ENCODE measurements at regions not wholly inside any gene's neighbourhood (a gene's known extent, or its start where the extent isn't known, plus 50 kb on each side); places are given as distances from the start of the nearest gene placed in this dataset.

DNA sequence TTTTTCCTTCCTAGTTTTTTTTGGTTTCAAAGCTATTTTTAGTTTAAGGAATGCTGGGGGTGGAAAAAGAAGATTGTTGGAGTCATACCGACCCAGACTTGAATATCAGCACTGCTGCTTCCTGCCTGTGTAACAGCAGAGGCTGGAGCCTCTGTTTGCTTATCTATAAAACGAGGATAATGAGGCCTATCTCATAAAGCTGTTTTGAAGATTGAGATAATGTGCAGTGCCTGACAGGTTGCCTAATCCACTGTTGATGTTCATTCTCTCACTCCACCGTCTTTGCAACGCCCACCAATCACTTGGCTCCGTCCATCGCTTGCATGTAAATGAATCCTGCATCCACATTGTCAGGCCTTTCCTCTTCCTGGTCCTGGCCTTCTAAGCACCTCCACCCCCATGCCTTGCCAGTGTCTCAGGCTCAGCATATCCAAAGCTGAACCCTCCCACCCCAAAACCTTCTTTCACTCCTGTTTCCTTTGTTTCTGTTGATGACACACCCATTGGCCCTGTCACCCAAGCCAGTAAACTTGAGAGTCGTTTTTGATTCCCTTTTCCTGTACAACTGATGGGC, 94.9 kb downstream of the MEX3B start:
- TF ChIP-seq POLR2A (IDR thresholded peaks at IDR 0.05), result no peak
- TF ChIP-seq, protein P1, sequence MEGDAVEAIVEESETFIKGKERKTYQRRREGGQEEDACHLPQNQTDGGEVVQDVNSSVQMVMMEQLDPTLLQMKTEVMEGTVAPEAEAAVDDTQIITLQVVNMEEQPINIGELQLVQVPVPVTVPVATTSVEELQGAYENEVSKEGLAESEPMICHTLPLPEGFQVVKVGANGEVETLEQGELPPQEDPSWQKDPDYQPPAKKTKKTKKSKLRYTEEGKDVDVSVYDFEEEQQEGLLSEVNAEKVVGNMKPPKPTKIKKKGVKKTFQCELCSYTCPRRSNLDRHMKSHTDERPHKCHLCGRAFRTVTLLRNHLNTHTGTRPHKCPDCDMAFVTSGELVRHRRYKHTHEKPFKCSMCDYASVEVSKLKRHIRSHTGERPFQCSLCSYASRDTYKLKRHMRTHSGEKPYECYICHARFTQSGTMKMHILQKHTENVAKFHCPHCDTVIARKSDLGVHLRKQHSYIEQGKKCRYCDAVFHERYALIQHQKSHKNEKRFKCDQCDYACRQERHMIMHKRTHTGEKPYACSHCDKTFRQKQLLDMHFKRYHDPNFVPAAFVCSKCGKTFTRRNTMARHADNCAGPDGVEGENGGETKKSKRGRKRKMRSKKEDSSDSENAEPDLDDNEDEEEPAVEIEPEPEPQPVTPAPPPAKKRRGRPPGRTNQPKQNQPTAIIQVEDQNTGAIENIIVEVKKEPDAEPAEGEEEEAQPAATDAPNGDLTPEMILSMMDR (IDR thresholded peaks at IDR 0.05), result no peak

All from right lobe of liver (tissue), 4 donors.